HG03280 (cell line): ENCODE measurements at regions not wholly inside any gene's neighbourhood (a gene's known extent, or its start where the extent isn't known, plus 50 kb on each side); places are given as distances from the start of the nearest gene placed in this dataset.
"Not testable (repeated sequence)": the region's sequence is repeated elsewhere in the genome, so short reads cannot be mapped to it uniquely, and the experiment has no call there.

Experiments
- ATAC-seq: cut with Tn5 transposase; IDR thresholded peaks from one replicate; pipeline ENCODE4 v1.9.1; 2021; ENCODE audit warnings: mild to moderate bottlenecking, moderate library complexity; ENCODE audit not compliant: unreplicated experiment

DNA sequence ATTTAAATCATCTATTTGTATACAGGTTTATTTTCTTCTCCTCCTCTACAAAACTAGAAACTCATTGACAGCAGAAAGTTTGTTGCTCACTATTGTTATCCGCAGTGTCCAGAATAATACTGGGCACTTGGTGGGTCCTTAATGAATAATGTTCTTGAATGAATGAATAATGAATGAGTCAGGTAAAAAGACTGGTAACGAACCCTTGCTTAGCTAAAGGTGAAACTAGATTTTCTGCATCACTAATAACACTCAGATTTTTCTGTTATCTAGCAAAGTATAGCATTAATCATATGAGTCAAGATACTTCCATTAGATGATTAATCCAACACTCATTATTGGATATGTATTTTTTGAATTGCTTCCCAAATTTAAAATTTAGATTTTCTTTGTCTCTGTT is 953.2 kb downstream of the SORCS3 start:
- ATAC-seq: no peak

DNA sequence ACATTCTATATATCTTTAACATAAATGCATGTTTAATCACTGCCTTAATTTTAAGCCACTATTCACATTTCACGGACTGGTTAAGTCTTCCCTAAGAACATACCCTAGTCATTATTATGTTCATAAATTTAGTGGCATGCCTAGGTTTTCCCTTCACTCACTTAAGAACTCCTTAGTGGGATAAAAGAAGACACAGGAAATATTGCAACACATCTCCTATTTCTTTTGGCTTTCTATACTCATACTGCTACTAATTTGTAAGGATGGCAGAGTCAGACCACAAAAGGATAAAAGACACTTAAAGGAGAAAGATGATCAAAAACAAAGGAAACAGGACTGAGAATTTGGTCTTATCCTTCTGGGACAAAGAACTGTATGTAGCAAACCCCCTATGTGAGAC is 951.4 kb downstream of the SORCS3 start:
- ATAC-seq: no peak

DNA sequence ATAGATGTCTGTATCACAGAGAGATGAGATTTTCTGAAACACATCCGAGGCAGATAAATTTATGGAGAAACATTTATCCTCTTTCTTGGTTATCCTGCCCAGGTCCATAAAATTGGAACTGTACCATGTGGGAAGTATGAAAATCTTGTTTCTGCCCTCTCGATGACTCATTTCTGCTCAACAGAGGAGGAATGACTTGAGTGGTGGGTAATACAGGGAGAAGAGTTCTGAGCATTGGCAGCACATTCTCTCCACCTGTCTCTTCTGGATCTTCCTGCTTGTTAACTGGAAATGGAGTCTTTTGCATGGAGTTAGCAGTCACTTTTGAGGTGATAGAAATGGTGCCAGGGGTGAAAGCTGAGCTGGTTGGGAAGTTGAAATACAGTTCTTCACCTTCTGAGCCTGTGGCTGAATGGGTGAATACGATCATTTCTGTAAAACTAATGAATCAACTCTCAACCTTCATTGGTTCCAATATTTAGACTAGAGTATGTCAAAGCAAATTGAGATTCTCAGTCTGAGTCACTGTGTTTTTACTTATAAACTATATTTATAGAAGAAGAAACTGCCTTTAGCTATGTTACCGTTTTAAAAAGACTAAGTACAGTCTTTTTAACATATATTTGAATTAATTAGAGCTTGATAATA is 945.5 kb downstream of the SORCS3 start:
- no peak for ATAC-seq

GRCh38 chr10:105585753-105586152 is 944.7 kb downstream of the SORCS3 start:
- ATAC-seq: no peak

- ATAC-seq: no peak
Measured at GRCh38 chr10:105585171-105585570, 944.1 kb downstream of the SORCS3 start.

GRCh38 chr10:105579112-105579511 is 938.0 kb downstream of the SORCS3 start:
- no peak for ATAC-seq

GRCh38 chr10:105577865-105578607 is 936.9 kb downstream of the SORCS3 start:
- no peak for ATAC-seq

DNA sequence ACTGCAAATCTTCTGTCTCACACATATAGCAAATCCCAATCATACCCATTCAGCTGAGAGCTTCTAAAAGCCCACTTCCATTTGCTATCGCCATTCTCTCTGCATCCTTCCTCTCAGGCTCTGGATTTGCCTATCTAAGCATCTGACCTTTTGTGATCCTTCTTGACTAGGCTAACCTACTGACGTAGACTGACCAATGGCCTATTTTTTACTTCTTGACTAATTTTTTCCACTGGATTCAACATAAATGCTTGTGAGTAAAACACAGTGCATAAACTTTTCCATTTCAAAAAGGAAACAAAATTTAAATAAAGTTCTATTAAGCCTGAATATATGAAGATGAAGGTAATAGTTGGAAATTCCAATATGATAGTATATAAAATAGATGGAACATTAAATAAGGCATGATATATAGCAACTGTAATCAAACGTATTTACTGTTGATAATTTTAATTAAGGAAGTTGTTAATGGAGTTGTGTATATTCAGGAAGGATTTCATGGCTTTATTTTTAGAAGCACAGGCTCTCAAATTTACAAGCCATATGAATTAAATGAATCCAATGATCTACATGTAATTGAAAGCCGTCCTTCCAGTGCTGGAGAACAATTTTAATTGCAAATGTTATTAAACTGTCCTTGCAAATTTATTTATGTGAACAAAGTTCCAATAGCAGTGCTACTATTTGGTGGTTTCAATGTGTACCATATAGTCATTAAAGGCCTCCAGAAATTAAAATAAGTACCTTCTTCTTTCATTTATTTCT is 918.4 kb downstream of the SORCS3 start:
- no peak for ATAC-seq

- ATAC-seq: not testable (repeated sequence)
Measured at GRCh38 chr10:105550453-105550852, 909.4 kb downstream of the SORCS3 start.

DNA sequence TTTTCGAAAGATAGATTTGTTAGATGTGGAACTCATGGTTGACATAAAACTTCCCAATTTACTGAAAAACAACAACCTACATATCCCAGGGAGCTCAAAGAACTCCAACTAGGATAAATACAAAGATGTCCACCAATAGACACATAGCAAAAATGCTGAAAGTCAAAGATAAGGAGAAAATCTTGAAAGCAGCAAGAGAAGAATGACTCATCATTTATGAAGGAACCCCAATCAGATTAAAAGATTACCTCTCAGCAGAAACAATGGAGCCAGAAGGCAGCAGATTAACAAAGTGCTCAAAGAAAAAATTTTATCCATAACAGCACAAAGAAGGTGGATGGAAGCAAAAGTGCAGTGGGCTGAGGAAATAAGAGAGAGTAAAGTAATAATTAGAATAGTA is 908.6 kb downstream of the SORCS3 start:
- ATAC-seq: no peak

GRCh38 chr10:105545101-105545500 is 904.0 kb downstream of the SORCS3 start:
- no peak for ATAC-seq

DNA sequence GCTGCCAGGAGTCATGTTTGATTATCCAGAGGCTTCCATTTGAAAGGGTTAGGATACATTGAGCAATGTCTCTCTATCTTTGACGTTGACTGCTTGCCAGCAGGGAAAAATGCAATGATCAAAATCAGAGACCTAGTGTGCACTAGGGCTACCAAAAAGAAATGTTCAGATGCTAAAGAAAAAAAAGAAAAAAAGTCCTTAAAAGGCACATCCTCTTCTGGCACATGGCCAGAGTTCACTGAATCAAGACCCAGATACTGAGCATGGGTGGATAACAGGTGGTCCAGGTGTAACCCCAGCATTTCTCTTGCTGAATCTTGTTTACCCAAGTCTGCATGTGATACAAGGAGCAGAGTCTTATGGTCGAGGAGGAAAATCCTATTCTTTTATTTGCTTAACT is 899.3 kb downstream of the SORCS3 start:
- no peak for ATAC-seq

DNA sequence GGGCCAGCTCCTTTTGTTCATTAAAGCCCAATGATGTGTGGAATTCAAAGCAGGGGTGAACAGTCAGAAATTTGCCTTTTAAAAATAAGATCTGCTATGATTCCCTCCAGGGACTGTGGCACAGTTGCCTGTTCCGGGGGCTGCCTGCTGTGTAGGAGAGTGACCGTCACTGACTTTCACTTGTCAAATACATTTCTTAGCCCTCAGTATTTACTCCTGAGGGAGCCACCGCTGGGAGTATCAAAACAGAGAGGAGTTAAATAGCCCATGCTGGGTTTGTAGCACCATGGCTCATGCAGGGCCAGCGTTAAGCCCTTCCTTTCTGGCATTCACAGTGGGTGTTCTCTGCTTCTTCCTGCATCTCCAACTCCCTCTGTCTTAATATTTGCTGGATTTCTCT is 897.8 kb downstream of the SORCS3 start:
- ATAC-seq: no peak

- no peak for ATAC-seq
Measured at GRCh38 chr10:105535478-105535877, 894.4 kb downstream of the SORCS3 start.

- ATAC-seq: no peak
Measured at GRCh38 chr10:105534086-105534485, 893.0 kb downstream of the SORCS3 start.

DNA sequence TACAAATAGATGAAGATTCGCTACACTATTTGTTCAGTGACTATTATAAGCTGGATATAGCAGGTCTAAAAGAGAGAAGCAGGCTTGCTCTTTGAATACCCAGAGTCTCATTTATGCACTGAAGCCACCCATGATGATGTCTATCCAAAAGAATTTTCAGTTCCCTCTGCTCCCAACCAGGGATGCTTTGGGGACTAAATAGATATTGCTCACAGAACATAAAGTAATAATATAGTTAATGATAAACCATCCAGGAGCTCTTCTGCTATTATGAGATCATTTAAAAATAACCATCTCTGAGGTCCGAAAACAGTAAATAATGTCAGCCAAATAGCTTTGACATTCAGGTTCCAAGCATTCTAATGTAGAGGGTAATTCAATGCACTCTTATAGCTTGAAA is 875.4 kb downstream of the SORCS3 start:
- no peak for ATAC-seq

- ATAC-seq: no peak
Measured at GRCh38 chr10:105514106-105514505, 873.0 kb downstream of the SORCS3 start.

DNA sequence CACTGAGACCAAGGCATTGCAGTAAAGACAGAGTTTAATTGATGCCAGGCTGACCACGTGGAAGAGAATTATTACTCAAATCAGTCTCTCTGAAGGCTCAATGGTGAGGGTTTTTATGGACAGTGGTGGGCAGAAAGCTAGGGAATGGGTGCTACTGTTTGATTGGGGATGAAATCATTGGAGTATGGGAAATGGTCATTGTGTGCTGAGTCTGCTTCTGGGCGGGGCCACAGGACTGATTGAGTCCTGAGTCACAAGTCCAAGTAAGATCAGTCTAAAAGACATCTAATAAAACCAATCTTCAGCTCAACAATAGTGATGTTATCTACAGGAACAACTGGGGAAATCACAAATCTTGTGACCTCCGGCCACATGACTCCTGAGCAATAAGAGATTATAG is 868.4 kb downstream of the SORCS3 start:
- ATAC-seq: no peak

DNA sequence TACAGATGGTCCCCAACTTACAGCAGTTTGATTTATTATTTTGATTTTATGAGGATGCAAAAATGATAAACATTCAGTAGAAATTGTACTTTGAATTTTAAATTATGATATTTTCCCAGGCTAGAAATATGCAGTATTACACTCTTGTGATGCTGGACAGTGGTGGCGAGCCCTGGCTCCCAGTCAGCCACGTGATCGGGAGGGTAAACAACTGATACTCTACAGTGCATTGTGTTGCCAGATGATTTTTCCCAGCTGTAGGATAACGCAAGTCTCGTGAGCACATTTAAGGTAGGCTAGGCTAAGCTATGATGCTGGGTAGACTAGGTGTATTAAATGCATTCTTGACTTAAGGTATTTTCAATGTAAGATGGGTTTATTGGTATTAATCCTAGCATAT is 865.2 kb downstream of the SORCS3 start:
- ATAC-seq: no peak

DNA sequence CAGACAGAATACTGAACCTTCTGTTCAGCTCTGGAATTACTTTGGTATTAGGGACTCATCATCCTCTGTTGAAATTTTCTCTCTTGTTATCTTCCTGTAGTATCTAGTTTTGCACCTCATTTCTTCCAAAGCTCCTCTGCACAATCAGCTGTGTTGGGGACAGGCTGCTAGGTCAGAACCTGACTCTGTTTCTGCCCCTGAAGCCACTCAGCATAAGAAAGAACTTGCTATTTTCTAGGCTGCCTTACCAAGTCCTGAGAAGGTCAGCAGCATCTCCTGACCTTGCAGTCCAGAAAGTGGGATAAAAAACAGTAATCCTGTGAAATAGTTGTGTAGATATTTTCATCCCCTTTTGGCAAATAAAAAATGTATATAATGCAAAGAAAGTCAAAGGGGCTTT is 862.6 kb downstream of the SORCS3 start:
- no peak for ATAC-seq

GRCh38 chr10:105502058-105502457 is 861.0 kb downstream of the SORCS3 start:
- no peak for ATAC-seq

GRCh38 chr10:105494944-105495343 is 853.9 kb downstream of the SORCS3 start:
- ATAC-seq: no peak
